DOHH2 (cell line): ENCODE measurements at regions not wholly inside any gene's neighbourhood (a gene's known extent, or its start where the extent isn't known, plus 50 kb on each side); places are given as distances from the start of the nearest gene placed in this dataset.

Experiments used
- H3F3A ChIP-seq: fragments of 200-600 bp; sonication (generic), shearing (Covaris generic); 2 replicates; pipeline ENCODE4 v1.6.0; 2016; ENCODE audit warnings: antibody characterized with exemption, mild to moderate bottlenecking; ENCODE audit not compliant: control insufficient read depth, insufficient read depth
- H3K27ac ChIP-seq: fragments of 200-600 bp; sonication (generic); 2 replicates; pipeline ENCODE4 v1.5.1; 2014; ENCODE audit warnings: low read depth, mild to moderate bottlenecking, low read length, moderate library complexity
- H3K27me3 ChIP-seq: fragments of 200-600 bp; sonication (generic); 2 replicates; pipeline ENCODE4 v1.6.1; 2014; ENCODE audit warnings: mild to moderate bottlenecking, low read length, mixed read lengths; ENCODE audit not compliant: control insufficient read depth
- H3K36me3 ChIP-seq: fragments of 200-600 bp; sonication (generic); 2 replicates; pipeline ENCODE4 v1.6.1; 2014; ENCODE audit warnings: mild to moderate bottlenecking, low read length, moderate library complexity, mixed read lengths; ENCODE audit not compliant: control insufficient read depth
- H3K4me1 ChIP-seq: fragments of 200-600 bp; sonication (generic); 2 replicates; pipeline ENCODE4 v1.6.1; 2014; ENCODE audit warnings: mild to moderate bottlenecking, low read length, mixed read lengths; ENCODE audit not compliant: control insufficient read depth
- H3K4me2 ChIP-seq: fragments of 200-600 bp; sonication (generic); 2 replicates; pipeline ENCODE4 v1.6.0; 2014; ENCODE audit warnings: mild to moderate bottlenecking, low read length, moderate library complexity
- H3K4me3 ChIP-seq: fragments of 200-600 bp; sonication (generic); 2 replicates; pipeline ENCODE4 v1.5.1; 2014; ENCODE audit warnings: mild to moderate bottlenecking, low read length, mixed read lengths
- H3K79me2 ChIP-seq: fragments of 200-600 bp; sonication (generic); 2 replicates; pipeline ENCODE4 v1.6.1; 2014; ENCODE audit warnings: mild to moderate bottlenecking, low read length, mixed read lengths; ENCODE audit not compliant: control insufficient read depth
- H3K9me2 ChIP-seq: fragments of 200-600 bp; sonication (generic); replicated peaks from 2 replicates; pipeline ENCODE4 v1.6.1; 2014; ENCODE audit warnings: mild to moderate bottlenecking, low read length, mixed read lengths; ENCODE audit not compliant: control insufficient read depth
- H3K9me3 ChIP-seq: fragments of 200-600 bp; sonication (generic); 2 replicates; pipeline ENCODE4 v1.6.1; 2014; ENCODE audit warnings: antibody characterized with exemption, low read length, mixed read lengths; ENCODE audit not compliant: control insufficient read depth, insufficient read depth
- H4K20me1 ChIP-seq: fragments of 200-600 bp; sonication (generic); 2 replicates; pipeline ENCODE4 v1.6.0; 2014; ENCODE audit warnings: low read depth, mild to moderate bottlenecking, antibody characterized with exemption, low read length, moderate library complexity; ENCODE audit not compliant: control insufficient read depth, insufficient read depth
- EZH2phosphoT487 ChIP-seq: fragments of 200-600 bp; sonication (generic); IDR thresholded peaks from 2 replicates; pipeline ENCODE4 v1.6.1; 2017; ENCODE audit warnings: borderline replicate concordance, mild to moderate bottlenecking, antibody characterized with exemption, low read length, moderate library complexity, mixed read lengths
- TF ChIP-seq, protein P1 (sequence below): fragments of 200-600 bp; sonication (generic); IDR thresholded peaks from one replicate; pipeline ENCODE4 v1.5.1; 2014; ENCODE audit warnings: antibody characterized with exemption, mild to moderate bottlenecking, low read depth, low read length; ENCODE audit not compliant: poor library complexity, severe bottlenecking

GRCh38 chr6:103680116-103680515 lies 1179.6 kb downstream of the HACE1 start:
- H3F3A ChIP-seq, result no peaks in the 10 kb centered on the region
- no peaks in the 10 kb centered on the region for H3K4me1 ChIP-seq
- H3K27ac ChIP-seq, result no peak overlapping the region
- no peaks in the 10 kb centered on the region for H3K9me2 ChIP-seq
- no peak for TF ChIP-seq EZH2phosphoT487
- TF ChIP-seq, protein P1, sequence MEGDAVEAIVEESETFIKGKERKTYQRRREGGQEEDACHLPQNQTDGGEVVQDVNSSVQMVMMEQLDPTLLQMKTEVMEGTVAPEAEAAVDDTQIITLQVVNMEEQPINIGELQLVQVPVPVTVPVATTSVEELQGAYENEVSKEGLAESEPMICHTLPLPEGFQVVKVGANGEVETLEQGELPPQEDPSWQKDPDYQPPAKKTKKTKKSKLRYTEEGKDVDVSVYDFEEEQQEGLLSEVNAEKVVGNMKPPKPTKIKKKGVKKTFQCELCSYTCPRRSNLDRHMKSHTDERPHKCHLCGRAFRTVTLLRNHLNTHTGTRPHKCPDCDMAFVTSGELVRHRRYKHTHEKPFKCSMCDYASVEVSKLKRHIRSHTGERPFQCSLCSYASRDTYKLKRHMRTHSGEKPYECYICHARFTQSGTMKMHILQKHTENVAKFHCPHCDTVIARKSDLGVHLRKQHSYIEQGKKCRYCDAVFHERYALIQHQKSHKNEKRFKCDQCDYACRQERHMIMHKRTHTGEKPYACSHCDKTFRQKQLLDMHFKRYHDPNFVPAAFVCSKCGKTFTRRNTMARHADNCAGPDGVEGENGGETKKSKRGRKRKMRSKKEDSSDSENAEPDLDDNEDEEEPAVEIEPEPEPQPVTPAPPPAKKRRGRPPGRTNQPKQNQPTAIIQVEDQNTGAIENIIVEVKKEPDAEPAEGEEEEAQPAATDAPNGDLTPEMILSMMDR, result no peak
- H3K36me3 ChIP-seq, result no peaks in the 10 kb centered on the region
- no peak overlapping the region for H3K4me3 ChIP-seq
- H3K79me2 ChIP-seq, result no peaks in the 10 kb centered on the region
- H3K9me3 ChIP-seq, result no peaks in the 10 kb centered on the region
- H4K20me1 ChIP-seq, result no peaks in the 10 kb centered on the region
- no peaks in the 10 kb centered on the region for H3K27me3 ChIP-seq
- no peak overlapping the region for H3K4me2 ChIP-seq

DNA sequence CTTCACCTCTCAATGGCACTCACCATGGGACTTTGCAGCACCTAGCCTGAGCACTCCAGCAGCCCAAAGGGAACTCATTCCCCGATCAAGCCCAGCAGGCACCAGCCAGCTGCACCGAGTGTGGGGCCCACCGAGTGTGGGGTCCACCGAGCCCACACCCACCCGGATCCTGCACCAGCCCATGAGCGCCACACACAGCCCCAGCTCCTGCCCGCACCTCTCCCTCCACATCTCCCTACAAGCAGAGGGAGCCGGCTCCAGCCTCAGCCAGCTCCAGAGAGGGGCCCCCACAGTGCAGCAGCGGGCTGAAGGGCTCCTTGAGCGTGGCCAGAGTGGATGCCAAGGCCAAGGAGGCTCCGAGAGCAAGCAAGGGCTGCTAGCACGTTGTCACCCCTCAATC lies 1182.4 kb downstream of the HACE1 start:
- Histone ChIP-seq H3K9me2 (no peaks in the 10 kb centered on the region), H3K79me2 (no peaks in the 10 kb centered on the region), H3K4me1 (no peaks in the 10 kb centered on the region), H4K20me1 (no peaks in the 10 kb centered on the region), H3K27me3 (no peaks in the 10 kb centered on the region), H3K36me3 (no peaks in the 10 kb centered on the region), H3F3A (no peaks in the 10 kb centered on the region), H3K27ac (no peak overlapping the region), H3K9me3 (no peaks in the 10 kb centered on the region), H3K4me2 (no peak overlapping the region), H3K4me3 (no peak overlapping the region)
- TF ChIP-seq, protein P1, result no peak
- TF ChIP-seq EZH2phosphoT487, result no peak

GRCh38 chr6:103675807-103676406 lies 1183.8 kb downstream of the HACE1 start:
- no peak for TF ChIP-seq EZH2phosphoT487
- TF ChIP-seq, protein P1, result no peak
- Histone ChIP-seq H3K27ac (no peak overlapping the region), H3F3A (no peaks in the 10 kb centered on the region), H3K4me2 (no peak overlapping the region), H3K79me2 (no peaks in the 10 kb centered on the region), H3K9me2 (no peaks in the 10 kb centered on the region), H3K4me3 (no peak overlapping the region), H3K4me1 (no peaks in the 10 kb centered on the region), H3K27me3 (no peaks in the 10 kb centered on the region), H3K9me3 (no peaks in the 10 kb centered on the region), H3K36me3 (no peaks in the 10 kb centered on the region), H4K20me1 (no peaks in the 10 kb centered on the region)
